ENCODE measurements at regions not wholly inside any gene's neighbourhood (a gene's known extent, or its start where the extent isn't known, plus 50 kb on each side); places are given as distances from the start of the nearest gene placed in this dataset.

DNA sequence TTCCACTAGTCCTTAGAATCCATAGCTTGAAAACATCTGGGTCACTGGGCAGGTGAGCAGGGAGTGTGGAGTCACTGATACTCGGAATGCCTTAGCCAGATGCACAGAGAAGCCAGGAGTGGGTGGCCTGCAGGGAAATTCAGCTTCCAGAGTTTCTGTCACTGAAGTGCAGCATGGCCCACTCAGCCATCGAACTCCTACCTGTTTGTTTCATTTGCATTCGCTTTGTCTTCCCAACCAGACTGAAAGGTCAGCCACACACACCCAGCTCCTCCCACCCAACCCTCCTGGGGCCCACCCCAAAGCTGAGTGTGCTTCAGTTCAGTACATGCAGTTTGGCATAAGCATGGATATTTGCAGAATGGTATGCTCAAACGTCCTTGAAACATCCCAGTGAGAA is 124.5 kb upstream of the ATP10A start:
- ChIA-PET RAD21 (ENCODE audit: low non-redundant PET in 1 of 2, low total read pairs in 2 of 2, uncharacterized antibody in 2 of 2, unreplicated experiment in 2 of 2) (no interaction called here), POLR2A (no interaction called here), CTCF (no interaction called here)
- Histone ChIP-seq H3K27me3 (ENCODE audit: insufficient read depth, low read length) (no peaks in the 10 kb centered on the region), H3K9me3 (ENCODE audit: control insufficient read depth in 1 of 2, insufficient read depth in 1 of 2, low read depth in 1 of 2, low read length in 2 of 2) (peaks cover 7 to 45% of the 10 kb centered on the region in 2 experiments; a peak in 2 of 4 replicates), H3K27ac (ENCODE audit: low read depth, low read length) (no peak overlapping the region), H4K20me1 (ENCODE audit: insufficient read depth) (no peaks in the 10 kb centered on the region), H3K4me2 (ENCODE audit: low read length) (no peak overlapping the region), H3K9ac (ENCODE audit: low read length) (no peak overlapping the region), H3K9me2 (ENCODE audit: insufficient read depth) (no peaks in the 10 kb centered on the region), H3K79me2 (ENCODE audit: insufficient read depth, low read length) (no peaks in the 10 kb centered on the region), H3K4me3 (replicated peaks in 1 of 2; ENCODE audit: low read depth in 1 of 2, low read length in 2 of 2) (no peak overlapping the region), H3K36me3 (ENCODE audit: control insufficient read depth in 1 of 2, insufficient read depth in 2 of 2, low read length in 2 of 2) (no peaks in the 10 kb centered on the region), H2AFZ (ENCODE audit: low read depth, low read length, poor library complexity, severe bottlenecking) (no peak overlapping the region), H3K4me1 (ENCODE audit: control insufficient read depth in 1 of 2, insufficient read depth in 2 of 2, low read length in 2 of 2) (no peaks in the 10 kb centered on the region)
- intact Hi-C loops (cut with micrococcal nuclease), result no loop called here
- DNase-seq (ENCODE audit: low read depth, low spot score), result no peak
- TF ChIP-seq CEBPB (IDR thresholded peaks at IDR 0.05; ENCODE audit: low read depth), result no peak
- no peak for TF ChIP-seq EZH2 (IDR thresholded peaks at IDR 0.05)
- TF ChIP-seq ZNF274 (IDR thresholded peaks at IDR 0.05; ENCODE audit: low read depth, low read length), result no peak
- no peak for TF ChIP-seq CTCF (IDR thresholded peaks at IDR 0.05 in 2 of 3, conservative IDR thresholded peaks at IDR 0.05 in 1 of 3; ENCODE audit: borderline replicate concordance in 1 of 3, insufficient read depth in 1 of 3, low read depth in 2 of 3, low read length in 2 of 3)
- no peak for TF ChIP-seq RAD21 (IDR thresholded peaks at IDR 0.05; ENCODE audit: low read depth)
- no peak for TF ChIP-seq JUND (IDR thresholded peaks at IDR 0.05)
- TF ChIP-seq TCF7L2 (IDR thresholded peaks at IDR 0.05; ENCODE audit: borderline replicate concordance, extremely low read depth, insufficient read depth, insufficient read length), result no peak
- TF ChIP-seq SRF (IDR thresholded peaks at IDR 0.05; ENCODE audit: low read depth), result no peak
- TF ChIP-seq SP1 (IDR thresholded peaks at IDR 0.05; ENCODE audit: low read depth), result no peak
- TF ChIP-seq ELF1 (IDR thresholded peaks at IDR 0.05; ENCODE audit: borderline replicate concordance, low read depth), result no peak
- TF ChIP-seq ZFX (IDR thresholded peaks at IDR 0.05), result no peak
- TF ChIP-seq CBX3 (IDR thresholded peaks at IDR 0.05; ENCODE audit: low read depth), result no peak
- no TSS peak for BruUV-seq (replicated peaks)
- ATAC-seq, result no peak
